T-cell (primary cell): ENCODE measurements at regions not wholly inside any gene's neighbourhood (a gene's known extent, or its start where the extent isn't known, plus 50 kb on each side); places are given as distances from the start of the nearest gene placed in this dataset.

Source experiments
- ATAC-seq, 4 experiments: fragments of 200-7000 bp in 3 of 4; fragments of 150-1000 bp in 1 of 4; cut with Tn5 transposase; replicated peaks in 1 of 4; 1 replicate in 3 of 4; 2 replicates in 1 of 4; pipeline ENCODE4 v1.10.0; 2021; ENCODE audit warnings: moderate library complexity in 3 of 4, mild to moderate bottlenecking in 2 of 4, moderate number of reproducible peaks in 1 of 4
- CTCF ChIA-PET, 2 donors: fragments of 300-600 bp; sonication (Branson Sonifier 250); formaldehyde crosslinking; loops; one replicate each; lab custom pipeline; 2022; ENCODE audit warnings: antibody characterized with exemption in 2 of 2; lab: Charles Lee
- POLR2A ChIA-PET, 2 donors: fragments of 300-600 bp; sonication (Branson Sonifier 250); formaldehyde crosslinking; loops; one replicate each; lab custom pipeline; 2022; ENCODE audit warnings: antibody characterized with exemption in 2 of 2; lab: Charles Lee
- DNase-seq, 35 experiments: peaks; one replicate each; pipeline versions ENCODE4 v3.0.0 to v3.0.0-alpha.2; 2013 to 2023
- H3K27ac ChIP-seq: one replicate; pipeline ENCODE4 v1.5.1; 2013; ENCODE audit warnings: low read length
- H3K27me3 ChIP-seq, 2 experiments: replicated peaks in 1 of 2; 1 replicate in 1 of 2; 2 replicates in 1 of 2; pipeline versions ENCODE4 v1.6.1 to v1.7.0; 2013; ENCODE audit warnings: low read length in 1 of 2, mixed read lengths in 1 of 2; ENCODE audit not compliant: control insufficient read depth in 2 of 2, insufficient read depth in 2 of 2; ENCODE audit errors: extremely low read depth in 1 of 2
- H3K36me3 ChIP-seq, 2 donors: 1 replicate in 1 of 2; 2 replicates in 1 of 2; pipeline versions ENCODE4 v1.6.1 to v1.7.0; 2013; ENCODE audit warnings: low read length in 1 of 2; ENCODE audit not compliant: control insufficient read depth in 2 of 2, insufficient read depth in 1 of 2; ENCODE audit errors: extremely low read depth in 1 of 2
- H3K4me1 ChIP-seq, 2 experiments: 1 replicate in 1 of 2; 2 replicates in 1 of 2; pipeline versions ENCODE4 v1.6.1 to v1.7.0; 2013; ENCODE audit warnings: low read length in 2 of 2, mixed read lengths in 1 of 2; ENCODE audit not compliant: insufficient read depth in 2 of 2, control insufficient read depth in 1 of 2; ENCODE audit errors: extremely low read depth in 1 of 2
- H3K4me3 ChIP-seq, 2 donors: 1 replicate in 1 of 2; 2 replicates in 1 of 2; pipeline versions ENCODE4 v1.5.1 to v1.7.0; 2013; ENCODE audit warnings: mild to moderate bottlenecking in 2 of 2, low read length in 1 of 2, moderate library complexity in 1 of 2; ENCODE audit not compliant: control insufficient read depth in 1 of 2; ENCODE audit errors: extremely low read depth in 1 of 2
- H3K9me3 ChIP-seq: 2 replicates; pipeline ENCODE4 v1.7.0; 2013
- H3K27ac Mint-ChIP-seq, 2 donors: one replicate each; pipeline ENCODE4 v1.8.0; 2020 to 2021; ENCODE audit warnings: mild to moderate bottlenecking in 2 of 2, mixed read lengths in 2 of 2
- H3K27me3 Mint-ChIP-seq, 2 donors: one replicate each; pipeline ENCODE4 v1.8.0; 2021 to 2022; ENCODE audit warnings: mixed read lengths in 2 of 2
- H3K36me3 Mint-ChIP-seq: one replicate; pipeline ENCODE4 v1.8.0; 2021; ENCODE audit warnings: mixed read lengths
- H3K4me1 Mint-ChIP-seq, 3 donors: one replicate each; pipeline ENCODE4 v1.8.0; 2020 to 2022; ENCODE audit warnings: mixed read lengths in 3 of 3, mild to moderate bottlenecking in 1 of 3
- H3K4me3 Mint-ChIP-seq, 3 donors: one replicate each; pipeline ENCODE4 v1.8.0; 2020 to 2022; ENCODE audit warnings: mild to moderate bottlenecking in 3 of 3, mixed read lengths in 3 of 3, moderate library complexity in 3 of 3
- H3K9me3 Mint-ChIP-seq, 3 donors: one replicate each; pipeline ENCODE4 v1.8.0; 2020 to 2022; ENCODE audit warnings: mixed read lengths in 3 of 3
- WGBS: methylation state at CpG from one replicate; pipeline ENCODE4 v1.1.5; 2013; ENCODE audit warnings: missing lambda C conversion rate; ENCODE audit not compliant: insufficient coverage; 5-methylcytosine and 5-hydroxymethylcytosine counted together

DNA sequence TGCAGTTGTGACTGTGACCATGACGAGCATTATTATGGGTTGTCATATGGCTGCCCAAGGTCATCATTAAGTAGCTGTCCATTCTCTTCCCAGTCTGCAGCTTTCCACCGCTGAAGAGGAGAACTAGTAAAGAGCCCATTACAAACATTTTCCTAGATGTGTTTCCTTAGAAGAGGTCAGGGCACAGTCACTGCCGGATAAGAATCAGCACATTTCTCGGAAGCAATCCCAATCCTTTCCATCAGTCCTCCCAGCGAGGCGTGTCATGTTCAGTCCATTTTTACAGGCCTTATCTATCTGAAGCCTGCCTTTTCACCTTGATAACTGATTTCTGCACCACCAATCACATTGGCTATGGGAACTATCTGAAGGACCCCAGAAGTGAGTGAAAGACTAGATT is 319.9 kb upstream of the SLC14A2 start:
- H3K4me1 ChIP-seq: no peaks in the 10 kb centered on the region
- H3K27me3 ChIP-seq: no peaks in the 10 kb centered on the region
- CTCF ChIA-PET: no interaction called here
- WGBS: 100% methylated on average over 5 of the region's 6 CpGs
- no peaks in the 10 kb centered on the region for H3K4me1 Mint-ChIP-seq
- no peaks in the 10 kb centered on the region for H3K27me3 Mint-ChIP-seq
- no peaks in the 10 kb centered on the region for H3K9me3 ChIP-seq
- H3K9me3 Mint-ChIP-seq: no peaks in the 10 kb centered on the region
- H3K27ac Mint-ChIP-seq: no peak overlapping the region
- no peak overlapping the region for H3K4me3 Mint-ChIP-seq
- no peaks in the 10 kb centered on the region for H3K36me3 Mint-ChIP-seq
- H3K27ac ChIP-seq: no peak overlapping the region
- ATAC-seq (no peak), DNase-seq (no peak)
- POLR2A ChIA-PET: no interaction called here
- no peaks in the 10 kb centered on the region for H3K36me3 ChIP-seq
- no peak overlapping the region for H3K4me3 ChIP-seq

GRCh38 chr18:45298986-45299385 is 316.3 kb upstream of the SLC14A2 start:
- no peaks in the 10 kb centered on the region for H3K27me3 ChIP-seq
- Mint-ChIP-seq H3K4me1 (no peaks in the 10 kb centered on the region), H3K27me3 (no peaks in the 10 kb centered on the region), H3K9me3 (no peaks in the 10 kb centered on the region), H3K4me3 (no peak overlapping the region), H3K36me3 (no peaks in the 10 kb centered on the region), H3K27ac (no peak overlapping the region)
- H3K4me1 ChIP-seq: no peaks in the 10 kb centered on the region
- POLR2A ChIA-PET: no interaction called here
- no peak for ATAC-seq
- no peak overlapping the region for H3K4me3 ChIP-seq
- H3K9me3 ChIP-seq: no peaks in the 10 kb centered on the region
- H3K36me3 ChIP-seq: no peaks in the 10 kb centered on the region
- H3K27ac ChIP-seq: no peak overlapping the region
- no peak for DNase-seq
- CTCF ChIA-PET: interaction anchor here in 1 of 2 donors (0.7 kb wide), 1 partner anchor 15 kb away, joined by 3 read pairs; no protein-coding TSS in a partner anchor
- WGBS: no CpG with 5 or more reads among the region's 3 CpGs

- ATAC-seq (no peak), DNase-seq (no peak)
- Histone ChIP-seq H3K27ac (no peak overlapping the region), H3K4me1 (no peaks in the 10 kb centered on the region), H3K36me3 (no peaks in the 10 kb centered on the region), H3K27me3 (no peaks in the 10 kb centered on the region), H3K4me3 (no peak overlapping the region), H3K9me3 (no peaks in the 10 kb centered on the region)
- 69% methylated on average over 2 of the region's 7 CpGs for WGBS
- ChIA-PET CTCF (no interaction called here), POLR2A (no interaction called here)
- no peaks in the 10 kb centered on the region for H3K36me3 Mint-ChIP-seq
- no peak overlapping the region for H3K27ac Mint-ChIP-seq
- no peak overlapping the region for H3K4me3 Mint-ChIP-seq
- peaks cover 0 to 2% of the 10 kb centered on the region in 2 donors for H3K27me3 Mint-ChIP-seq
- H3K9me3 Mint-ChIP-seq: no peaks in the 10 kb centered on the region
- H3K4me1 Mint-ChIP-seq: no peaks in the 10 kb centered on the region
Measured at GRCh38 chr18:45303026-45303425, 312.2 kb upstream of the SLC14A2 start.

GRCh38 chr18:45304558-45304957 is 310.7 kb upstream of the SLC14A2 start:
- Mint-ChIP-seq H3K27ac (no peak overlapping the region), H3K36me3 (no peaks in the 10 kb centered on the region), H3K9me3 (no peaks in the 10 kb centered on the region), H3K4me1 (no peaks in the 10 kb centered on the region), H3K27me3 (peaks cover 2 to 5% of the 10 kb centered on the region in 2 donors), H3K4me3 (no peak overlapping the region)
- CTCF ChIA-PET: no interaction called here
- Histone ChIP-seq H3K36me3 (no peaks in the 10 kb centered on the region), H3K27me3 (no peaks in the 10 kb centered on the region), H3K4me1 (no peaks in the 10 kb centered on the region), H3K27ac (no peak overlapping the region), H3K9me3 (no peaks in the 10 kb centered on the region), H3K4me3 (no peak overlapping the region)
- POLR2A ChIA-PET: no interaction called here
- DNase-seq: no peak
- WGBS: 67% methylated on average over 1 of the region's 1 CpG
- ATAC-seq: no peak

GRCh38 chr18:45312555-45313126 is 302.6 kb upstream of the SLC14A2 start:
- H3K36me3 ChIP-seq: no peaks in the 10 kb centered on the region
- no peaks in the 10 kb centered on the region for H3K9me3 ChIP-seq
- no peaks in the 10 kb centered on the region for H3K4me1 Mint-ChIP-seq
- H3K27me3 ChIP-seq: no peaks in the 10 kb centered on the region
- 53% methylated on average over 3 of the region's 9 CpGs for WGBS
- H3K4me3 Mint-ChIP-seq: no peak overlapping the region
- H3K4me3 ChIP-seq: no peak overlapping the region
- ATAC-seq (no peak), DNase-seq (no peak)
- H3K9me3 Mint-ChIP-seq: peaks cover 0 to 3% (median 0%) of the 10 kb centered on the region in 3 donors
- no peak overlapping the region for H3K27ac Mint-ChIP-seq
- no peaks in the 10 kb centered on the region for H3K4me1 ChIP-seq
- H3K36me3 Mint-ChIP-seq: no peaks in the 10 kb centered on the region
- H3K27ac ChIP-seq: no peak overlapping the region
- ChIA-PET POLR2A (no interaction called here), CTCF (no interaction called here)
- peaks cover 0 to 5% of the 10 kb centered on the region in 2 donors for H3K27me3 Mint-ChIP-seq

- Histone ChIP-seq H3K9me3 (no peaks in the 10 kb centered on the region), H3K4me3 (no peak overlapping the region), H3K27ac (no peak overlapping the region), H3K27me3 (peaks cover 0 to 2% of the 10 kb centered on the region in 2 experiments), H3K36me3 (no peaks in the 10 kb centered on the region), H3K4me1 (no peaks in the 10 kb centered on the region)
- no peak overlapping the region for H3K4me3 Mint-ChIP-seq
- POLR2A ChIA-PET: no interaction called here
- no peaks in the 10 kb centered on the region for H3K4me1 Mint-ChIP-seq
- H3K27me3 Mint-ChIP-seq: peaks cover 0 to 3% of the 10 kb centered on the region in 2 donors
- no peak overlapping the region for H3K27ac Mint-ChIP-seq
- H3K9me3 Mint-ChIP-seq: no peaks in the 10 kb centered on the region
- 79% methylated on average over 3 of the region's 3 CpGs for WGBS
- H3K36me3 Mint-ChIP-seq: no peaks in the 10 kb centered on the region
- DNase-seq: no peak
- CTCF ChIA-PET: no interaction called here
- ATAC-seq: no peak
Measured at GRCh38 chr18:45316127-45316526, 299.1 kb upstream of the SLC14A2 start.
